Cerebellar cortex (tissue), 1 donor: ENCODE measurements at regions not wholly inside any gene's neighbourhood (a gene's known extent, or its start where the extent isn't known, plus 50 kb on each side); places are given as distances from the start of the nearest gene placed in this dataset.
"Not testable (repeated sequence)": the region's sequence is repeated elsewhere in the genome, so short reads cannot be mapped to it uniquely, and the experiment has no call there.

Source experiments
- DNase-seq: peaks from one replicate; pipeline ENCODE4 v3.0.0-alpha.2; 2015; ENCODE audit warnings: low spot score

DNA sequence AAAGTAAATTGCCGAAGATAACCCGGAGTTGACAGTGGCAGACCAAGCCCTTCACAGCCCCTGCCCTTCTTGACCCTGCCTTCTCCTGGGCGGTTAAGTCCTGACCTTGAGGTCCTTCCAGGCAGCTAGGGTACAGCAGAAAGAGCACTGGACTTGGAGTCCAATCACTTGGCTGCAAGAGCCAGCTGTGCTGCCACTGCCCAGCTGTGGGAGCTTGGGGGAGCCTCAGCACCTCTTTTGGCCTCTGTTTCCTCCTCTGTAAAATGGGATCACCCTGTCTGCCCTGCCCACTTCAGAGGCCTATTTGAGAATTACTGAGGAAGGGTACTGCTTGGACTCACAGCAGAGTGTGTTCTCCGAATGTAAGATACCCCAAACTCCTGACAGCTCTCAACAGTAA lies 66.2 kb upstream of the SMAD6 start:
- DNase-seq, result no peak

DNA sequence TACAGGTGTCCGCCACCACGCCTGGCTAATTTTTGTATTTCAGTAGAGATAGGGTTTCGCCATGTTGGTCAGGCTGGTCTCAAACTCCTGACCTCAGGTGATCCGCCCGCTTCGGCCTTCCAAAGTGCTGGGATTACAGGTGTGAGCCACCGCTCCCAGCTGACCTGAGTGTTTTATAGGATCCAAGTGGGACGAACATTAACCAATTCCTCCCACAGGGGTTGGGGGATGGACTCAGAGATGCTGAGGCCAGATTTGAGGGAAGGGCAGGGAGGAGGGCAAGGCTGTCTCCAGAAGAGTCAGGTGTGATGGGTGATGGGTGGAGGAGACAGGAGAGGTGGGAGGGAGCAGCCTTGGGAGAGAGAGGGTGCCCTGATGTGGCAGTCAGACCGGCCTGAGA lies 65.0 kb upstream of the SMAD6 start:
- not testable (repeated sequence) for DNase-seq

DNA sequence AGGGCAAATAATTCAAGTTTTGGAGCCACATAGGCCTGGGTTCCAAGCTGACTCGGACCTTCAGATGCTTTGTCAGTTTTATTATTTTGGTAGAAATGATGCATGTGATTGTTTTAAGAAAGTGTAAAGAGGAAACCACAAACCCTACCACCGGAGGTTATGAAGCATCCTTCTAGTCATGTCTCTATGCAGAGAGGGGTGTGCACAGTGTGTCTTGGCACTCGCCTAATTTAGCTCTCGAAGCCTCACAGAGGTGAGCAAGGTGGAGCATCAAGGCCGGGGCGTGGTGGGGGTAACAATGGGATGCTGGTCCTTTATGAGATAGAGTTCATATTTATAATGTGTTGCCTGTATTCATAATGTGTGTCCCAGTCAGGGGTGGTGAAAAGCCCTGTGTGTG lies 63.7 kb upstream of the SMAD6 start:
- DNase-seq, result no peak

- no peak for DNase-seq
Observed at GRCh38 chr15:66641485-66642315, 60.3 kb upstream of the SMAD6 start.

DNA sequence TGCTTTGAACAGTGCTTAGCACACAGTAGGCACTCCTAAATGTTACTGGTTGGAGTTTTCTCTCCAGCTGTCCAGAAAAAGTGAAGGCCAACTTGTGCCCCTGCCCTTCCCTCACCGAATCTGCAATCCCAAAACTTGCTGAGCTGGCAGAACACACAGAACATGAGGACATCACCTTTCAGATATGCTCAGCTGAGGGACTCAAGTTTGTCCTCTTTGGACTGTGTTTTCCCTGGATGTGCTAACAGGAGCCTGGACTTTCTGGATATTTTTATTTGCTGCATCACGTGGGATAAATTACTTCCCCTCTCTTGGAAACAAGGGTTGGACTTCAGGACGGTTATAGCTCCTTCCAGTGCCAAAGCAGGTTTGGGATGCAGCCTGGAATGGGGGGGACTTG lies 59.5 kb upstream of the SMAD6 start:
- DNase-seq, result no peak

- DNase-seq, result no peak
Observed at GRCh38 chr15:66643033-66643432, 59.0 kb upstream of the SMAD6 start.

DNA sequence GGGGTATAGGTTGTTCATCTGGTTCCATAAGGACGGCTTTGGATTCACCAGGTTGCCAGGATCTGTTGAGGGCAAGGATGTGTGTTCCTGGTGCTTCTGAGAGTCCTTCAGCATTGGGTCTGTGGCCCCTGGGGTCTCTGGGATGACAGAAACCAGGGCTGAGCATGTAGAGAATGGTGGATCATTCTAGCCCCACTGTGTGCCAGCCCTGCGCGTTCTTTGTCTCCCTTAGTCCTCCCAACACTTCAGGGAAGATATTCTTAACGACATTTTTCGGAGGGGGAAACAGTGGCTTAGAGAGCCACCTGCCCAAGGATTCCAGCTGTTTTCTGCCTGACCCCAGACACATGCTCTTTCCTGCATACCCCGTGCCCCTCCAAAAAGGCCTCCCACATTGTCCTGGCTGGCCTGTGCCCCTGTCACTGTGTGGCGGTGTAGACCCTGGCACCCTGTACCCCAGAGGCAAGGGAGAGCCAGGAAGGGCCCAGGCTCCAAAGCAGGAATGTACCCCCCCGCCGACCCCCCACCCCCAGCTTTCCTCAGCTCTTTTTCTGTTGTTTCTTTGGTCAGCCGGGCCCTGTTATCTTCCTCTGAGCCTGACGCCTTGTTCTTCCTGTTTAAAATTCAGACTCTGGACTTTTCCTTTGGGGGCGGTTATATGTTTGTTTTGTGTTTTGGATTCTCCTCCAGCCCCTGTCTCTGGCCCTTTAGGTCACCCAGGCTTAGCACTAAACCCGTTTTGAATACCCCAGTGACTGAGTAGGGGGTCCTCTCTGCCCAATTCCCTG lies 57.8 kb upstream of the SMAD6 start:
- no peak for DNase-seq

GRCh38 chr15:66644869-66645268 lies 57.2 kb upstream of the SMAD6 start:
- no peak for DNase-seq

- DNase-seq, result no peak
Observed at GRCh38 chr15:66646308-66646707, 55.7 kb upstream of the SMAD6 start.

DNA sequence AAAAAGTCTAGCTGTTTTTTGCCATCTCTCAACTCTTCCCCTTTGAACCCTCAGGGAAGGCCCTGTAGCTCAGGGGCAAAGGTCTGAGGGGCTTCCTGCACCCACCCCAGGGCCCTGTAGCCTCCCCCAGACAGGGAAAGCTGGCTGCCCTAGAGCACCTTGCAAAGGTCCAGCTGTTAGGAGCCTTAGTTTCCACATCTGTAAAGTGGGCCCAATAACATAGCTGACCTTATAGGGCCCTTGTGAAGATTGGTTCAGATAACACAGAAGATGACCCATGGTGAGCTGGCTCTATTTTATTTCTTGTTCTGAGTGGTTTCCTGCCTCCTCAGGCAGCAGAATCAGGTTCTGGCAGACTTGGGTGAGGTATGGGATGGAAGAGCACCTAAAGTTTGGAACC lies 55.2 kb upstream of the SMAD6 start:
- DNase-seq, result no peak

DNA sequence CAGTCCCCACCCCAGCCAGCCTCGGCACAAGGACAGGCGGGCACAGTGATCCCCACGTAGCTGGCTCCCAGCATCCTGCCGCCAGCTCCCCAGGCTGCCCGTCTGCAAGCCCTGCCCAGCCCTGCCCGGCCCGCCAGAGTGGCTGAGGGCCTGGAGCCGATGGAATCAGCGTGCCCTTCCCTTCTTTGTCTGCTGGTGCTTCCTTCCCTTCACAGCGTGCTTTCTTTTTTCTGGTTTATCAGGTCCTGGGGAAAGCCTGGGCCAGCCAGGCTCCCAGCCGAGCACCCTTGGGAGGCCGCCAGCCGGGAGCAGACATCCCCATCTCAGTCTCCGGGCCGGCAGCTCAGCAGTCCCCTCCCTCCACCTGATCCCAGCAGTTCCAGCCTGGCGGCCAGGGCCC lies 54.7 kb upstream of the SMAD6 start:
- DNase-seq, result peak; percentile 25

GRCh38 chr15:66648588-66648987 lies 53.4 kb upstream of the SMAD6 start:
- no peak for DNase-seq

DNA sequence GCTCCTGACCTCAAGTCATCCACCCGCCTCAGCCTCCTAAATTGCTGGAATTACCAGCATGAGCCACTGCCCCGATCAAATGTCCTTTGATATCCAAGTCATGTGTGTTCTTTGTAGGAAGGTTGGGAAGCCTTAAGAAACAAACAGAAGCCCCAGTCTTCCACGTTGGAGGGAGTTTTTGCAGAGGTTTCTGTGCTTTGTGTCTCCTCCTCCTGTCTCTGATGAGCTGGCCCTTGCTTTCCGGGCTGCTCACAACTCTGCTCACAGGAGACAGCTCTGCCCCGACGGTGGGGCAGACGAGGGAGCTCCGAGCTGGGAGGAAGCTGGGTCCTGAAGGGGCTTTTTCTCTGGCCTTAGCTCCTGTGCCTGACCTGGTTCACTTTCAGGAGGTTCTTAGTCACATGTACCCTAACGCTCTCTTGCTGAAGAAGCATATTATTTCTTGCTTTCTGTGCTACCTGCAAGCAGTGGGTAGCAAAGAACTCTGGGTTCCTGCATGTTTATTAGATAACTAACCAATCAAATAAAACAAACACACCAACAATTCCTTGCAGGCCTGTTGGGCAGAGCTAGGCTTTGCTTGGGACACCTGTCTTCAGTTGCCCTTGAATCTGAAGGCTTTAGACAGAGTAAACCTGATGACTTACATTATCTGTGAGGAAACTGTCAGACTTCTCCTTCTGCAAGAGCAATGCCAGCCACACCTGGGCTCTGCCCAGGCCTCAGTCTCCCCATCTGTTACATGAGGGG lies 52.6 kb upstream of the SMAD6 start:
- no peak for DNase-seq

DNA sequence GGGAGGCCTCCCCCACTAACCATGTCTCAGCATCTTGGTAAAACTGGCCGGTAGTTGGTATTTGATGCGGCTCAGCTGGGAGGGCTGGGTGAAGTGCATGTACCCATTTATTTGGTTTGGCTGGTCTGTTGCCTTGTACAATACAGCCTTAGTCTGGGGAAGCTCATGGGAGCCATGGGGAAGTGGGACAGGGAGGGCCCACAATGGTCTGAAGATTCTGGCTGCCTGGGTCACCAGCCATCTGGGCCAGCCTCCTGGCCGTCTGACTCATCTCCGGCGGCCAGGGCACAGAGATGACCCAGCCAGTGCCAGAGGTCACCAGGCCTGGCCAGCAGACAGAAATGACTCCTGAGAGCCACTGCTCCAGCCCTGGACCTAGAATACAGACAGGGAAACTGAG lies 51.6 kb upstream of the SMAD6 start:
- no peak for DNase-seq

GRCh38 chr15:66651198-66651597 lies 50.8 kb upstream of the SMAD6 start:
- no peak for DNase-seq

DNA sequence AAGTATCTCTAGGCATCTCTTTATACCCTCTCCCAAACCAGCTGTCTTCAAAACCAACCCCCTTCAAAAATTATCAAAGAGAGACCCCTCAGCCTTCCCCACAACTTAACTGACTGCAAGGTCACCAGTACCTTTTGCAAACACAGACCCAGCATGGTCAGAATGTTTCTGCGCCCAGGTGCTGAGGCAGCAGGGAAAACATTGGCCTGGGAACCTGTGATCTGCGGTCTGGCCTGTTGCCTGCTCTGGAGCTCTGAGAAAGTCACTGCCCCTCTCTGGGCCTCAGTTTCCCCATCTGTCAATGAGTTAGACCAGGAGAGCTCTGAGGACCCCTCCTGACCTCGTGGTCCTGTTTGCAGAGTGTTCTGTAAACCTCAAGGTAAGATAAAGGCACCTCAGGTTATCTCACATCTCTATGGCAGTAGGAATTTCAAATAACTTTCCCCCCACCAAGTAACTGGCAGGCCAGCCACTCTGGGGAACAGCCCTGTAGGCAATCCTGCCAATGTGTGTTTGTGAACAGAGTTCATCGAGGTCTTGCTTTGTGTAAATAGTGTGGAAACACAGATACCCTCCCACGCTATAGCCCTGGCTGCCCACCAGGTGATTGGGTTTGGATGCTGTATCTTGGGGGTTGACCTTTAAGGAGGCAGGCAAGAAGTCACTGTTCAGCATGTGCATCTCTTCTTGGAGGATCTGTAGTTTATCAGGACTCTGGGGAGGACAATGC lies 50.0 kb upstream of the SMAD6 start:
- DNase-seq, result no peak
